ENCODE measurements at regions not wholly inside any gene's neighbourhood (a gene's known extent, or its start where the extent isn't known, plus 50 kb on each side); places are given as distances from the start of the nearest gene placed in this dataset.

DNA sequence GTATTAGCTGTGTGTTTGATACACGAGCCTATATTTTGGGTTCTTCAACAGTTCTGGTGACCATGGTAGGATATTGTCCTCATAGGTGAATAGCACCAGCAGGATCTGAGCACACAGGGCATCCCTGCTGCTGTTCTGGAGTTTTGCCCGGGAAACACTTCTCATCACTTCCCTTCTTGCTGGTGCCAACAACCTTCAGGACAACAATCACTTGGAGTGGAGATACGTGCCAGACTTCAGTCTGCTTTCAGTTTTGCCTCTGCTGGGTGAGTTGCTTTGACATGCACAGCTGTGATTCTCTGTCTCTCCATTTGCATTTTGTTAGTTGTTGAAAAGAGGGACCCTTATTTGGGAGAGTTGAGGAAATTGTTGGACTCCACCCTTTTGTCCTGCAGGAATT lies 1347.2 kb upstream of the DDX18 start:
- no peak overlapping the region for H3K9ac ChIP-seq
- H4K20me1 ChIP-seq = no peaks in the 10 kb centered on the region
- H3K27me3 ChIP-seq = no peaks in the 10 kb centered on the region
- no peaks in the 10 kb centered on the region for H3K4me1 ChIP-seq
- no peak for TF ChIP-seq Cebpa-rat (IDR thresholded peaks at IDR 0.05)
- H3K4me2 ChIP-seq = no peak overlapping the region
- H3K4me3 ChIP-seq = no peak overlapping the region
- no peaks in the 10 kb centered on the region for H3K36me3 ChIP-seq
- no peak overlapping the region for H3K27ac ChIP-seq
- H3K9me3 ChIP-seq = peaks cover 17% of the 10 kb centered on the region

GRCh38 chr2:116477229-116477628 lies 1337.3 kb upstream of the DDX18 start:
- H3K4me3 ChIP-seq = no peak overlapping the region
- no peak for TF ChIP-seq Cebpa-rat (IDR thresholded peaks at IDR 0.05)

GRCh38 chr2:116487336-116487735 lies 1327.2 kb upstream of the DDX18 start:
- Histone ChIP-seq H3K27me3 (no peaks in the 10 kb centered on the region), H3K36me3 (no peaks in the 10 kb centered on the region), H4K20me1 (no peaks in the 10 kb centered on the region), H3K4me2 (no peak overlapping the region), H3K9me3 (peaks cover 9% of the 10 kb centered on the region; the same call in 1 of the 2 replicates), H3K4me3 (no peak overlapping the region), H3K9ac (no peak overlapping the region), H3K4me1 (no peaks in the 10 kb centered on the region), H3K27ac (no peak overlapping the region)
- TF ChIP-seq Cebpa-rat (IDR thresholded peaks at IDR 0.05) = no peak

More at GRCh38 chr2:116477229-116477628, 1337.3 kb upstream of the DDX18 start:
- no peaks in the 10 kb centered on the region for H4K20me1 ChIP-seq
- no peaks in the 10 kb centered on the region for H3K4me1 ChIP-seq
- no peaks in the 10 kb centered on the region for H3K27me3 ChIP-seq
- no peaks in the 10 kb centered on the region; the same call in 1 of the 2 replicates for H3K9me3 ChIP-seq
- no peak overlapping the region for H3K27ac ChIP-seq
- H3K4me2 ChIP-seq = no peak overlapping the region
- H3K9ac ChIP-seq = no peak overlapping the region
- no peaks in the 10 kb centered on the region for H3K36me3 ChIP-seq

- Histone ChIP-seq H3K9ac (no peak overlapping the region), H3K36me3 (no peaks in the 10 kb centered on the region), H3K4me2 (no peak overlapping the region), H4K20me1 (no peaks in the 10 kb centered on the region), H3K4me3 (no peak overlapping the region), H3K9me3 (peaks cover 9% of the 10 kb centered on the region; the same call in 1 of the 2 replicates), H3K27ac (no peak overlapping the region), H3K27me3 (no peaks in the 10 kb centered on the region), H3K4me1 (no peaks in the 10 kb centered on the region)
- no peak for TF ChIP-seq Cebpa-rat (IDR thresholded peaks at IDR 0.05)
These were observed 1325.2 kb upstream of the DDX18 start for GRCh38 chr2:116489292-116489691.

DNA sequence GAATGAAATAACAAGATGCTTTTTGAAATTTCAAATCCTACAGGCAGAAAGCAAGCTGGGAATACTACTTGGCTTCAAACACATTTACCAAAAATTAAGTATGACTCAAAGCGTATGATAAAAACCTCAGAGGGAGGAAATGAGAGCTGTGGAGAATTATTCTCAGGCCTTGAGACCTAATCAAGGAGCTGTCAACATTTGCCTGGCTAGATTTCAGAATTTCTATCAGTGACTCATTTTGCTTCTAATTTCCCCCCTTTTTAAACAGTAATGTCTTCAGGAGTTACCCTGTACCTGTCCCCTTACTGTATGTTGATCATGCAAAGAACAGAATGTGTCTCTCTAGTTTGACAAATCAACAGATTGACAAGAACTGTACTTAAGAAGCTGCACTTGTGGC lies 1324.5 kb upstream of the DDX18 start:
- H3K27me3 ChIP-seq = no peaks in the 10 kb centered on the region
- peaks cover 4% of the 10 kb centered on the region; the same call in 1 of the 2 replicates for H3K9me3 ChIP-seq
- no peaks in the 10 kb centered on the region for H4K20me1 ChIP-seq
- no peak overlapping the region for H3K4me3 ChIP-seq
- H3K4me1 ChIP-seq = no peaks in the 10 kb centered on the region
- no peaks in the 10 kb centered on the region for H3K36me3 ChIP-seq
- no peak overlapping the region for H3K27ac ChIP-seq
- H3K4me2 ChIP-seq = no peak overlapping the region
- no peak overlapping the region for H3K9ac ChIP-seq
- TF ChIP-seq Cebpa-rat (IDR thresholded peaks at IDR 0.05) = no peak

DNA sequence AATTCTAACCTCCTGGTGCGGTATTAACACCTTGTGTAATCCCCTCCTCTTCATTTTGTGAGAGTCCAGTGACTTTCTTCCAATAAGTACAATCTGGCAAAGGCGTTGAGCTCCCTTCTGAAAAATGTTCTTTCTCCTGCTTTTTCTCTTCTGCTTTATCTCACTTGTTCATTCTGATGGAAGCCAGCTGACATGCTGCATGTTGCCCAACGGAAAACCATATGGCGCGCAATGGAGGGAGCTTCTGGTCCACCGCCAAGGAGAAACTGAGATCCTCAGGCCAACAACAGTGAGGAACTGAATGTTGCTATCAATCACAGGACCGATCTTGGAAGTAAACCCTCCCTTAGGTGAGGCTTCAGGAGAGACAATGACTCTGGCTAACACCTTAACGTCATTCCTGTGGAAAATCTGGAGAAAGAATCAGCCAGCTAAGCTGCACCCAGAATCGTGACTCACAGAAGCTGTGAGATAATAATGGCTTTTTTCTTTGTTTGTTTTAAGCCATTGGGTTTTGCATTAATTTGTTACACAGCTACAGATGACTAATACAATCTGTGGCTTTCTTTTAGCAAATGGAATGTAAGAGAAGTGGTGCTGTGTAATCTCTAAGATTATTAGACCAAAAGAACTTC lies 1323.9 kb upstream of the DDX18 start:
- Histone ChIP-seq H3K4me1 (no peaks in the 10 kb centered on the region), H3K4me2 (no peak overlapping the region), H3K4me3 (no peak overlapping the region), H3K27ac (no peak overlapping the region), H3K36me3 (no peaks in the 10 kb centered on the region), H3K9ac (no peak overlapping the region), H4K20me1 (no peaks in the 10 kb centered on the region), H3K9me3 (no peaks in the 10 kb centered on the region), H3K27me3 (no peaks in the 10 kb centered on the region)
- TF ChIP-seq Cebpa-rat (IDR thresholded peaks at IDR 0.05) = no peak

GRCh38 chr2:116491292-116491691 lies 1323.2 kb upstream of the DDX18 start:
- H3K9ac ChIP-seq = no peak overlapping the region

GRCh38 chr2:116499389-116499788 lies 1315.1 kb upstream of the DDX18 start:
- Histone ChIP-seq H3K36me3 (no peaks in the 10 kb centered on the region), H3K27me3 (no peaks in the 10 kb centered on the region), H4K20me1 (no peaks in the 10 kb centered on the region), H3K4me3 (no peak overlapping the region), H3K9me3 (no peaks in the 10 kb centered on the region), H3K27ac (no peak overlapping the region), H3K4me2 (no peak overlapping the region), H3K9ac (no peak overlapping the region), H3K4me1 (no peaks in the 10 kb centered on the region)
- TF ChIP-seq Cebpa-rat (IDR thresholded peaks at IDR 0.05) = no peak

More at GRCh38 chr2:116491292-116491691, 1323.2 kb upstream of the DDX18 start:
- no peak for TF ChIP-seq Cebpa-rat (IDR thresholded peaks at IDR 0.05)
- H3K27me3 ChIP-seq = no peaks in the 10 kb centered on the region
- H3K4me2 ChIP-seq = no peak overlapping the region
- H3K4me3 ChIP-seq = no peak overlapping the region
- no peaks in the 10 kb centered on the region for H3K4me1 ChIP-seq
- H4K20me1 ChIP-seq = no peaks in the 10 kb centered on the region
- no peak overlapping the region for H3K27ac ChIP-seq
- no peaks in the 10 kb centered on the region for H3K36me3 ChIP-seq
- no peaks in the 10 kb centered on the region for H3K9me3 ChIP-seq

DNA sequence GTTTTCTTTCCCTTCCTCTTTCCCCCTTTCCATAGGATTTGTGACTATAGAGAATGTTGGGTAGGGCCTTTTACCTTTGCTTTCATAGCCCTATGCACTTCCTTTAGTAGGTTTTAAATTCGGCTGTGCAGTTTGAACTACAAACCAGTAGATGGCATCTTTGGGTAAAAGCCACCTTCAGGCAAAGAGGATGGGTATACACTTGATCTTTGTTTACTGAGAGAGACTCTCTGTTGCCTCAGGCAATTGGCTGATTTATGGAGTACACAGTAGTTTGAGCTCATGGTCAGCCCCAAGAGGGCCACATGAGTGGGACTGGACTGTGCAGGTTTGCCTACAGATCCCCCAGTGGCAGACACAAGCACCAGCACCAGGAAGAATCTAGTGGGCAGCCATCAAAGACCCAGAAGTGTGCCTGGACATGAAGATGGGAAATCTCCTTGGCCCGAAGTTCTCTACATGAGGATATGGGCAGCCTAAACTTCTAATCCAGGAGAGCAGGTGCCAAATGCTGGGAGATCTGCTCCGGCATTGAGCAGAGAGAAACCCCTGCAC lies 1304.3 kb upstream of the DDX18 start:
- H3K27ac ChIP-seq = no peak overlapping the region
- no peak overlapping the region for H3K9ac ChIP-seq
- H3K4me3 ChIP-seq = no peak overlapping the region
- H4K20me1 ChIP-seq = no peaks in the 10 kb centered on the region
- no peaks in the 10 kb centered on the region for H3K27me3 ChIP-seq
- no peaks in the 10 kb centered on the region for H3K4me1 ChIP-seq
- TF ChIP-seq Cebpa-rat (IDR thresholded peaks at IDR 0.05) = no peak
- H3K36me3 ChIP-seq = no peaks in the 10 kb centered on the region
- H3K4me2 ChIP-seq = no peak overlapping the region
- H3K9me3 ChIP-seq = no peaks in the 10 kb centered on the region

DNA sequence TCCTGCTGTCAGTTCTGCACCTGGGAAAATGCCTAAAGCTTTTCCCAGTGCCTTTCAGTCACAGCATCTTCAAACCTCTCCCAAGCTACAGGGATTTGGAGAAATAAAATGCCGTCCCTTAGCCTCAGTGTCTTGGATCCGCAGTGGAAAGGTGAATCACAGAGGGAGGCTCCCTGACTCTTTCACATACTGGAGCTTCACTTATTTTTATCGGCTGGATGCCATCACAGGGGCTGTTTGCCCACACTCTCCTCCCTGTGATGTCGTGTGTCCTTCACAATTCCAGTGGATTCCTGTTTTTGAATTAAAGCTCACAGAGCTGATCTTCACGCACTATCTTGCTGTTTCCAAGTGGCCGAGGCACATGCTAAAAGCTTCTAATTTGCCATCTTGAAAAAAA lies 1303.1 kb upstream of the DDX18 start:
- Histone ChIP-seq H3K4me3 (no peak overlapping the region), H3K36me3 (no peaks in the 10 kb centered on the region), H3K4me1 (no peaks in the 10 kb centered on the region), H3K4me2 (no peak overlapping the region), H3K9ac (no peak overlapping the region), H3K9me3 (no peaks in the 10 kb centered on the region), H3K27me3 (no peaks in the 10 kb centered on the region), H3K27ac (no peak overlapping the region), H4K20me1 (no peaks in the 10 kb centered on the region)
- TF ChIP-seq Cebpa-rat (IDR thresholded peaks at IDR 0.05) = no peak

Measured in BLaER1 (cell line).